Breast epithelium (tissue), 3 donors: ENCODE measurements at regions not wholly inside any gene's neighbourhood (a gene's known extent, or its start where the extent isn't known, plus 50 kb on each side); places are given as distances from the start of the nearest gene placed in this dataset.
"Not testable (repeated sequence)": the region's sequence is repeated elsewhere in the genome, so short reads cannot be mapped to it uniquely, and the experiment has no call there.

Experiments
- POLR2A ChIP-seq: fragments of 450-650 bp; IDR thresholded peaks from one replicate; pipeline ENCODE4 v1.6.1; 2016; ENCODE audit warnings: antibody characterized with exemption, mild to moderate bottlenecking, moderate library complexity
- TF ChIP-seq, protein P1 (sequence below), 3 donors: fragments of 450-650 bp; IDR thresholded peaks; one replicate each; pipeline ENCODE4 v1.5.1; 2016 to 2017; ENCODE audit warnings: antibody characterized with exemption in 3 of 3, mild to moderate bottlenecking in 3 of 3, moderate library complexity in 3 of 3

DNA sequence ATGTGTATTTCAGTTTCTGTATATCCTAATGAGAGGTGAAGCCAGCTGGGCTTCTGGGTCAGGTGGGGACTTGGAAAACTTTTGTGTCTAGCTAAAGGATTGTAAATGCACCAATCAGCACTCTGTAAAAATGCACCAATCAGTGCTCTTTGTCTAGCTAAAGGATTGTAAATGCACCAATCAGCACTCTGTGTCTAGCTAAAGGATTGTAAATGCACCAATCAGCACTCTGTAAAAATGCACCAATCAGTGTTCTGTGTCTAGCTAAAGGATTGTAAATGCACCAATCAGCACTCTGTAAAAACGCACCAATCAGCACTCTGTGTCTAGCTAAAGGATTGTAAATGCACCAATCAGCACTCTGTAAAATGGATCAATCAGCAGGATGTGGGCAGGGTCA lies 379.4 kb downstream of the OMA1 start:
- TF ChIP-seq, protein P1, sequence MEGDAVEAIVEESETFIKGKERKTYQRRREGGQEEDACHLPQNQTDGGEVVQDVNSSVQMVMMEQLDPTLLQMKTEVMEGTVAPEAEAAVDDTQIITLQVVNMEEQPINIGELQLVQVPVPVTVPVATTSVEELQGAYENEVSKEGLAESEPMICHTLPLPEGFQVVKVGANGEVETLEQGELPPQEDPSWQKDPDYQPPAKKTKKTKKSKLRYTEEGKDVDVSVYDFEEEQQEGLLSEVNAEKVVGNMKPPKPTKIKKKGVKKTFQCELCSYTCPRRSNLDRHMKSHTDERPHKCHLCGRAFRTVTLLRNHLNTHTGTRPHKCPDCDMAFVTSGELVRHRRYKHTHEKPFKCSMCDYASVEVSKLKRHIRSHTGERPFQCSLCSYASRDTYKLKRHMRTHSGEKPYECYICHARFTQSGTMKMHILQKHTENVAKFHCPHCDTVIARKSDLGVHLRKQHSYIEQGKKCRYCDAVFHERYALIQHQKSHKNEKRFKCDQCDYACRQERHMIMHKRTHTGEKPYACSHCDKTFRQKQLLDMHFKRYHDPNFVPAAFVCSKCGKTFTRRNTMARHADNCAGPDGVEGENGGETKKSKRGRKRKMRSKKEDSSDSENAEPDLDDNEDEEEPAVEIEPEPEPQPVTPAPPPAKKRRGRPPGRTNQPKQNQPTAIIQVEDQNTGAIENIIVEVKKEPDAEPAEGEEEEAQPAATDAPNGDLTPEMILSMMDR (IDR thresholded peaks at IDR 0.05), result not testable (repeated sequence)
- TF ChIP-seq POLR2A, result not testable (repeated sequence)
